ENCODE measurements at regions not wholly inside any gene's neighbourhood (a gene's known extent, or its start where the extent isn't known, plus 50 kb on each side); places are given as distances from the start of the nearest gene placed in this dataset.

GRCh38 chr15:36075333-36075732 lies 504.1 kb upstream of the CDIN1 start:
- H3K4me1 ChIP-seq (ENCODE audit: control insufficient read depth in 2 of 2, insufficient read depth in 2 of 2, low read length in 2 of 2) = no peaks in the 10 kb centered on the region
- no peak overlapping the region for H3K27ac ChIP-seq (ENCODE audit: low read depth in 1 of 2, low read length in 1 of 2)
- no peak overlapping the region for H3K4me3 ChIP-seq (ENCODE audit: low read length in 2 of 2)
- no peaks in the 10 kb centered on the region for H3K9me3 ChIP-seq (ENCODE audit: control insufficient read depth in 2 of 2, insufficient read depth in 1 of 2, low read length in 1 of 2)
- H3K36me3 ChIP-seq (ENCODE audit: control insufficient read depth in 2 of 2, insufficient read depth in 2 of 2, low read length in 1 of 2) = no peaks in the 10 kb centered on the region
- H3K27me3 ChIP-seq (ENCODE audit: control insufficient read depth in 2 of 2, insufficient read depth in 1 of 2, low read length in 1 of 2) = no peaks in the 10 kb centered on the region
- DNase-seq (ENCODE audit: low read depth in 6 of 9, low spot score in 9 of 9) = no peak

GRCh38 chr15:36079021-36079420 lies 500.4 kb upstream of the CDIN1 start:
- H3K27ac ChIP-seq (ENCODE audit: low read depth in 1 of 2, low read length in 1 of 2) = no peak overlapping the region
- H3K4me1 ChIP-seq (ENCODE audit: control insufficient read depth in 2 of 2, insufficient read depth in 2 of 2, low read length in 2 of 2) = no peaks in the 10 kb centered on the region
- no peak overlapping the region for H3K4me3 ChIP-seq (ENCODE audit: low read length in 2 of 2)
- DNase-seq (ENCODE audit: low read depth in 6 of 9, low spot score in 9 of 9) = no peak
- H3K9me3 ChIP-seq (ENCODE audit: control insufficient read depth in 2 of 2, insufficient read depth in 1 of 2, low read length in 1 of 2) = peaks cover 0 to 7% of the 10 kb centered on the region in 2 donors
- WGBS = 59% methylated on average over 3 of the region's 3 CpGs
- no peaks in the 10 kb centered on the region for H3K27me3 ChIP-seq (ENCODE audit: control insufficient read depth in 2 of 2, insufficient read depth in 1 of 2, low read length in 1 of 2)
- no peaks in the 10 kb centered on the region for H3K36me3 ChIP-seq (ENCODE audit: control insufficient read depth in 2 of 2, insufficient read depth in 2 of 2, low read length in 1 of 2)

- H3K27me3 ChIP-seq (ENCODE audit: control insufficient read depth in 2 of 2, insufficient read depth in 1 of 2, low read length in 1 of 2) = no peaks in the 10 kb centered on the region
- peaks cover 0 to 7% of the 10 kb centered on the region in 2 donors for H3K9me3 ChIP-seq (ENCODE audit: control insufficient read depth in 2 of 2, insufficient read depth in 1 of 2, low read length in 1 of 2)
- H3K4me1 ChIP-seq (ENCODE audit: control insufficient read depth in 2 of 2, insufficient read depth in 2 of 2, low read length in 2 of 2) = no peaks in the 10 kb centered on the region
- H3K4me3 ChIP-seq (ENCODE audit: low read length in 2 of 2) = no peak overlapping the region
- no peak for DNase-seq (ENCODE audit: low read depth in 6 of 9, low spot score in 9 of 9)
- 64% methylated on average over 4 of the region's 4 CpGs for WGBS
- H3K36me3 ChIP-seq (ENCODE audit: control insufficient read depth in 2 of 2, insufficient read depth in 2 of 2, low read length in 1 of 2) = no peaks in the 10 kb centered on the region
- no peak overlapping the region for H3K27ac ChIP-seq (ENCODE audit: low read depth in 1 of 2, low read length in 1 of 2)
These were observed 498.7 kb upstream of the CDIN1 start for GRCh38 chr15:36080759-36081158.

- WGBS = 71% methylated on average over 1 of the region's 1 CpG
- Histone ChIP-seq H3K4me3 (ENCODE audit: low read length in 2 of 2) (no peak overlapping the region), H3K9me3 (ENCODE audit: control insufficient read depth in 2 of 2, insufficient read depth in 1 of 2, low read length in 1 of 2) (no peaks in the 10 kb centered on the region), H3K27ac (ENCODE audit: low read depth in 1 of 2, low read length in 1 of 2) (no peak overlapping the region), H3K36me3 (ENCODE audit: control insufficient read depth in 2 of 2, insufficient read depth in 2 of 2, low read length in 1 of 2) (no peaks in the 10 kb centered on the region), H3K4me1 (ENCODE audit: control insufficient read depth in 2 of 2, insufficient read depth in 2 of 2, low read length in 2 of 2) (no peaks in the 10 kb centered on the region), H3K27me3 (ENCODE audit: control insufficient read depth in 2 of 2, insufficient read depth in 1 of 2, low read length in 1 of 2) (no peaks in the 10 kb centered on the region)
- DNase-seq (ENCODE audit: low read depth in 6 of 9, low spot score in 9 of 9) = no peak
These were observed 489.0 kb upstream of the CDIN1 start for GRCh38 chr15:36090286-36090946.

GRCh38 chr15:36106640-36107335 lies 472.6 kb upstream of the CDIN1 start:
- 77% methylated on average over 6 of the region's 6 CpGs for WGBS
- DNase-seq (ENCODE audit: low read depth in 6 of 9, low spot score in 9 of 9) = no peak
- Histone ChIP-seq H3K36me3 (ENCODE audit: control insufficient read depth in 2 of 2, insufficient read depth in 2 of 2, low read length in 1 of 2) (no peaks in the 10 kb centered on the region), H3K4me3 (ENCODE audit: low read length in 2 of 2) (no peak overlapping the region), H3K27ac (ENCODE audit: low read depth in 1 of 2, low read length in 1 of 2) (no peak overlapping the region), H3K9me3 (ENCODE audit: control insufficient read depth in 2 of 2, insufficient read depth in 1 of 2, low read length in 1 of 2) (no peaks in the 10 kb centered on the region), H3K27me3 (ENCODE audit: control insufficient read depth in 2 of 2, insufficient read depth in 1 of 2, low read length in 1 of 2) (no peaks in the 10 kb centered on the region), H3K4me1 (ENCODE audit: control insufficient read depth in 2 of 2, insufficient read depth in 2 of 2, low read length in 2 of 2) (no peaks in the 10 kb centered on the region)

GRCh38 chr15:36108541-36108940 lies 470.9 kb upstream of the CDIN1 start:
- 88% methylated on average over 2 of the region's 2 CpGs for WGBS
- no peaks in the 10 kb centered on the region for H3K9me3 ChIP-seq (ENCODE audit: control insufficient read depth in 2 of 2, insufficient read depth in 1 of 2, low read length in 1 of 2)
- DNase-seq (ENCODE audit: low read depth in 6 of 9, low spot score in 9 of 9) = no peak
- H3K36me3 ChIP-seq (ENCODE audit: control insufficient read depth in 2 of 2, insufficient read depth in 2 of 2, low read length in 1 of 2) = no peaks in the 10 kb centered on the region
- H3K4me3 ChIP-seq (ENCODE audit: low read length in 2 of 2) = no peak overlapping the region
- H3K4me1 ChIP-seq (ENCODE audit: control insufficient read depth in 2 of 2, insufficient read depth in 2 of 2, low read length in 2 of 2) = no peaks in the 10 kb centered on the region
- no peak overlapping the region for H3K27ac ChIP-seq (ENCODE audit: low read depth in 1 of 2, low read length in 1 of 2)
- no peaks in the 10 kb centered on the region for H3K27me3 ChIP-seq (ENCODE audit: control insufficient read depth in 2 of 2, insufficient read depth in 1 of 2, low read length in 1 of 2)

- H3K27ac ChIP-seq (ENCODE audit: low read depth in 1 of 2, low read length in 1 of 2) = no peak overlapping the region
- H3K4me3 ChIP-seq (ENCODE audit: low read length in 2 of 2) = no peak overlapping the region
- H3K36me3 ChIP-seq (ENCODE audit: control insufficient read depth in 2 of 2, insufficient read depth in 2 of 2, low read length in 1 of 2) = no peaks in the 10 kb centered on the region
- no peak for DNase-seq (ENCODE audit: low read depth in 6 of 9, low spot score in 9 of 9)
- no peaks in the 10 kb centered on the region for H3K4me1 ChIP-seq (ENCODE audit: control insufficient read depth in 2 of 2, insufficient read depth in 2 of 2, low read length in 2 of 2)
- no peaks in the 10 kb centered on the region for H3K9me3 ChIP-seq (ENCODE audit: control insufficient read depth in 2 of 2, insufficient read depth in 1 of 2, low read length in 1 of 2)
- H3K27me3 ChIP-seq (ENCODE audit: control insufficient read depth in 2 of 2, insufficient read depth in 1 of 2, low read length in 1 of 2) = no peaks in the 10 kb centered on the region
- 84% methylated on average over 2 of the region's 2 CpGs for WGBS
These were observed 469.3 kb upstream of the CDIN1 start for GRCh38 chr15:36109943-36110658.

GRCh38 chr15:36110659-36110993 lies 468.8 kb upstream of the CDIN1 start:
- Histone ChIP-seq H3K9me3 (ENCODE audit: control insufficient read depth in 2 of 2, insufficient read depth in 1 of 2, low read length in 1 of 2) (no peaks in the 10 kb centered on the region), H3K4me1 (ENCODE audit: control insufficient read depth in 2 of 2, insufficient read depth in 2 of 2, low read length in 2 of 2) (no peaks in the 10 kb centered on the region), H3K27me3 (ENCODE audit: control insufficient read depth in 2 of 2, insufficient read depth in 1 of 2, low read length in 1 of 2) (no peaks in the 10 kb centered on the region), H3K27ac (ENCODE audit: low read depth in 1 of 2, low read length in 1 of 2) (no peak overlapping the region), H3K4me3 (ENCODE audit: low read length in 2 of 2) (no peak overlapping the region), H3K36me3 (ENCODE audit: control insufficient read depth in 2 of 2, insufficient read depth in 2 of 2, low read length in 1 of 2) (no peaks in the 10 kb centered on the region)
- WGBS = 90% methylated on average over 1 of the region's 1 CpG
- DNase-seq (ENCODE audit: low read depth in 6 of 9, low spot score in 9 of 9) = no peak

- no peaks in the 10 kb centered on the region for H3K4me1 ChIP-seq (ENCODE audit: control insufficient read depth in 2 of 2, insufficient read depth in 2 of 2, low read length in 2 of 2)
- no peaks in the 10 kb centered on the region for H3K9me3 ChIP-seq (ENCODE audit: control insufficient read depth in 2 of 2, insufficient read depth in 1 of 2, low read length in 1 of 2)
- DNase-seq (ENCODE audit: low read depth in 6 of 9, low spot score in 9 of 9) = no peak
- H3K27me3 ChIP-seq (ENCODE audit: control insufficient read depth in 2 of 2, insufficient read depth in 1 of 2, low read length in 1 of 2) = no peaks in the 10 kb centered on the region
- H3K4me3 ChIP-seq (ENCODE audit: low read length in 2 of 2) = no peak overlapping the region
- H3K27ac ChIP-seq (ENCODE audit: low read depth in 1 of 2, low read length in 1 of 2) = no peak overlapping the region
- no peaks in the 10 kb centered on the region for H3K36me3 ChIP-seq (ENCODE audit: control insufficient read depth in 2 of 2, insufficient read depth in 2 of 2, low read length in 1 of 2)
- WGBS = 93% methylated on average over 6 of the region's 6 CpGs
These were observed 462.1 kb upstream of the CDIN1 start for GRCh38 chr15:36117296-36117787.
